GM23338 (cell line): ENCODE measurements at regions not wholly inside any gene's neighbourhood (a gene's known extent, or its start where the extent isn't known, plus 50 kb on each side); places are given as distances from the start of the nearest gene placed in this dataset.

Experiments used
- ATAC-seq: fragments of 200-7000 bp; cut with Tn5 transposase; 3 replicates; pipeline ENCODE4 v1.9.1; 2020
- DNase-seq: peaks from one replicate; pipeline ENCODE4 v3.0.0-alpha.2; 2015; ENCODE audit warnings: low spot score
- H2AFZ ChIP-seq: fragments of 200-600 bp; sonication (generic); 2 replicates; pipeline ENCODE4 v1.8.0; 2016; ENCODE audit warnings: antibody characterized with exemption, mild to moderate bottlenecking, moderate library complexity
- H3F3A ChIP-seq: fragments of 200-600 bp; sonication (generic); replicated peaks from 2 replicates; pipeline ENCODE4 v1.8.0; 2017; ENCODE audit warnings: antibody characterized with exemption, mixed run types, low read depth
- H3K27ac ChIP-seq: fragments of 200-600 bp; sonication (generic); 2 replicates; pipeline ENCODE4 v1.6.1; 2016; ENCODE audit warnings: low read depth
- H3K27me3 ChIP-seq: fragments of 200-600 bp; sonication (generic); 2 replicates; pipeline ENCODE4 v1.8.0; 2016; ENCODE audit warnings: mild to moderate bottlenecking, mixed run types, moderate library complexity; ENCODE audit not compliant: insufficient read depth
- H3K36me3 ChIP-seq: fragments of 200-600 bp; sonication (generic); 2 replicates; pipeline ENCODE4 v1.8.0; 2016; ENCODE audit warnings: mild to moderate bottlenecking; ENCODE audit not compliant: insufficient read depth
- H3K4me1 ChIP-seq: fragments of 200-600 bp; sonication (generic); 2 replicates; pipeline ENCODE4 v1.8.0; 2016; ENCODE audit warnings: mild to moderate bottlenecking, moderate library complexity; ENCODE audit not compliant: insufficient read depth
- H3K4me2 ChIP-seq: fragments of 200-600 bp; sonication (generic); 2 replicates; pipeline ENCODE4 v1.7.1; 2017; ENCODE audit warnings: mixed run types
- H3K4me3 ChIP-seq: fragments of 200-600 bp; sonication (generic); 2 replicates; pipeline ENCODE4 v1.6.1; 2016; ENCODE audit warnings: mixed run types
- H3K79me2 ChIP-seq: fragments of 200-600 bp; sonication (generic); replicated peaks from 2 replicates; pipeline ENCODE4 v1.8.0; 2017; ENCODE audit warnings: mild to moderate bottlenecking; ENCODE audit not compliant: insufficient read depth
- H3K9me2 ChIP-seq: fragments of 200-600 bp; sonication (generic); 2 replicates; pipeline ENCODE4 v1.8.0; 2017; ENCODE audit not compliant: insufficient read depth
- H4K20me1 ChIP-seq: fragments of 200-600 bp; sonication (generic); replicated peaks from 2 replicates; pipeline ENCODE4 v1.8.0; 2017; ENCODE audit warnings: mild to moderate bottlenecking; ENCODE audit not compliant: insufficient read depth
- H3K27ac Mint-ChIP-seq: 2 replicates; pipeline ENCODE4 v1.8.0; 2020; ENCODE audit warnings: inconsistent platforms, mild to moderate bottlenecking, moderate library complexity, mixed read lengths
- H3K27me3 Mint-ChIP-seq: 3 replicates; pipeline ENCODE4 v1.8.0; 2022; ENCODE audit warnings: low read depth, mild to moderate bottlenecking, moderate library complexity, mixed read lengths, inconsistent platforms; ENCODE audit not compliant: insufficient read depth, poor library complexity
- H3K36me3 Mint-ChIP-seq: 3 replicates; pipeline ENCODE4 v1.8.0; 2021; ENCODE audit warnings: low read depth, mild to moderate bottlenecking, inconsistent platforms, moderate library complexity, mixed read lengths
- H3K4me1 Mint-ChIP-seq: 3 replicates; pipeline ENCODE4 v1.8.0; 2020; ENCODE audit warnings: mild to moderate bottlenecking, inconsistent platforms, mixed read lengths
- H3K4me3 Mint-ChIP-seq: 3 replicates; pipeline ENCODE4 v1.8.0; 2021; ENCODE audit warnings: moderate library complexity, mild to moderate bottlenecking, inconsistent platforms, mixed read lengths
- H3K9me3 Mint-ChIP-seq: 3 replicates; pipeline ENCODE4 v1.8.0; 2020; ENCODE audit warnings: moderate library complexity, mild to moderate bottlenecking, inconsistent platforms, mixed read lengths
- CREB1 ChIP-seq: fragments of 250-450 bp; sonication (Bioruptor Pico); IDR thresholded peaks from 2 replicates; pipeline ENCODE4 v1.5.0; 2020; ENCODE audit warnings: low read depth, mild to moderate bottlenecking, moderate library complexity
- EZH2 ChIP-seq: fragments of 200-600 bp; sonication (generic); IDR thresholded peaks from one replicate; pipeline ENCODE4 v1.8.0; 2017; ENCODE audit warnings: antibody characterized with exemption, mild to moderate bottlenecking, low read depth; ENCODE audit not compliant: unreplicated experiment
- EZH2phosphoT487 ChIP-seq: fragments of 200-600 bp; sonication (generic); IDR thresholded peaks from one replicate; pipeline ENCODE4 v1.8.1; 2018; ENCODE audit warnings: antibody characterized with exemption; ENCODE audit not compliant: unreplicated experiment
- JUNB ChIP-seq: IDR thresholded peaks from one replicate; pipeline ENCODE4 v1.6.1; 2016; ENCODE audit warnings: antibody characterized with exemption; ENCODE audit not compliant: unreplicated experiment
- NANOG ChIP-seq: IDR thresholded peaks from 2 replicates; pipeline ENCODE4 v1.6.1; 2016; ENCODE audit warnings: antibody characterized with exemption, borderline replicate concordance
- POLR2AphosphoS5 ChIP-seq: IDR thresholded peaks from 2 replicates; pipeline ENCODE4 v1.6.1; 2016; ENCODE audit warnings: antibody characterized with exemption, low read depth
- STAT1 ChIP-seq: IDR thresholded peaks from one replicate; pipeline ENCODE4 v1.6.1; 2016; ENCODE audit warnings: antibody characterized with exemption; ENCODE audit not compliant: unreplicated experiment
- ZNF114 ChIP-seq: fragments of 250-450 bp; sonication (Bioruptor Pico); IDR thresholded peaks from 2 replicates; pipeline ENCODE4 v1.5.0; 2020; ENCODE audit warnings: mild to moderate bottlenecking, moderate library complexity
- ZNF331 ChIP-seq: fragments of 250-450 bp; sonication (Bioruptor Pico); IDR thresholded peaks from 2 replicates; pipeline ENCODE4 v1.5.0; 2020; ENCODE audit warnings: low read depth, mild to moderate bottlenecking, moderate library complexity
- TF ChIP-seq, protein P1 (sequence below): IDR thresholded peaks from one replicate; pipeline ENCODE4 v1.6.1; 2018; ENCODE audit warnings: antibody characterized with exemption; ENCODE audit not compliant: unreplicated experiment
- TF ChIP-seq, protein P2 (sequence below), 2 experiments: fragments of 200-600 bp in 1 of 2; sonication (generic) in 1 of 2; conservative IDR thresholded peaks; 2 replicates each; pipeline versions ENCODE4 v1.5.1 to v1.6.1; 2016 to 2017; ENCODE audit warnings: antibody characterized with exemption in 2 of 2, low read depth in 2 of 2, mild to moderate bottlenecking in 2 of 2, moderate library complexity in 1 of 2
- TF ChIP-seq, protein P3 (sequence below): fragments of 250-450 bp; sonication (Bioruptor Pico); IDR thresholded peaks from 2 replicates; pipeline ENCODE4 v1.5.0; 2020; ENCODE audit warnings: mild to moderate bottlenecking, moderate library complexity

DNA sequence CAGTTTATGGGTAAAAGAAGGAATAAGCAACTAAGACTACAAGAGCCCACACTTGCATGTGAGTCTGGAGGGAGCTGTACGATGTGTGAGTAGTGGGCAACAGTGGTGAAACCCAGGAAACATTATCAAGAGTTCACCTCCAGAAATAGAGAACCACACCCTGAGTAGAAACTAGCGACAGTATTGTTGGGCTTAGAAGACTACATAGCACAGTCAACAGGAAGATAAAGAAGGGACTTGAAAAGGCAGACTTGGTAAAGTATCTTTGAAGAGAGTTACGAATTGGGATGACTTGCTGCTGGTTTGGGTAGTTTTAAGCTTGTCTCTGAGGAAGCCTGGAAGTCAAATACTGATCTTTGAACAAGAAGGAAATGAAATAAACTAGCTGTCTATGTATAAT, 223.2 kb upstream of the GNAI1 start (continued):
- TF ChIP-seq, protein P1, sequence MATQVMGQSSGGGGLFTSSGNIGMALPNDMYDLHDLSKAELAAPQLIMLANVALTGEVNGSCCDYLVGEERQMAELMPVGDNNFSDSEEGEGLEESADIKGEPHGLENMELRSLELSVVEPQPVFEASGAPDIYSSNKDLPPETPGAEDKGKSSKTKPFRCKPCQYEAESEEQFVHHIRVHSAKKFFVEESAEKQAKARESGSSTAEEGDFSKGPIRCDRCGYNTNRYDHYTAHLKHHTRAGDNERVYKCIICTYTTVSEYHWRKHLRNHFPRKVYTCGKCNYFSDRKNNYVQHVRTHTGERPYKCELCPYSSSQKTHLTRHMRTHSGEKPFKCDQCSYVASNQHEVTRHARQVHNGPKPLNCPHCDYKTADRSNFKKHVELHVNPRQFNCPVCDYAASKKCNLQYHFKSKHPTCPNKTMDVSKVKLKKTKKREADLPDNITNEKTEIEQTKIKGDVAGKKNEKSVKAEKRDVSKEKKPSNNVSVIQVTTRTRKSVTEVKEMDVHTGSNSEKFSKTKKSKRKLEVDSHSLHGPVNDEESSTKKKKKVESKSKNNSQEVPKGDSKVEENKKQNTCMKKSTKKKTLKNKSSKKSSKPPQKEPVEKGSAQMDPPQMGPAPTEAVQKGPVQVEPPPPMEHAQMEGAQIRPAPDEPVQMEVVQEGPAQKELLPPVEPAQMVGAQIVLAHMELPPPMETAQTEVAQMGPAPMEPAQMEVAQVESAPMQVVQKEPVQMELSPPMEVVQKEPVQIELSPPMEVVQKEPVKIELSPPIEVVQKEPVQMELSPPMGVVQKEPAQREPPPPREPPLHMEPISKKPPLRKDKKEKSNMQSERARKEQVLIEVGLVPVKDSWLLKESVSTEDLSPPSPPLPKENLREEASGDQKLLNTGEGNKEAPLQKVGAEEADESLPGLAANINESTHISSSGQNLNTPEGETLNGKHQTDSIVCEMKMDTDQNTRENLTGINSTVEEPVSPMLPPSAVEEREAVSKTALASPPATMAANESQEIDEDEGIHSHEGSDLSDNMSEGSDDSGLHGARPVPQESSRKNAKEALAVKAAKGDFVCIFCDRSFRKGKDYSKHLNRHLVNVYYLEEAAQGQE: no peak
- no peak for TF ChIP-seq CREB1 (CRISPR knock-in tag)

DNA sequence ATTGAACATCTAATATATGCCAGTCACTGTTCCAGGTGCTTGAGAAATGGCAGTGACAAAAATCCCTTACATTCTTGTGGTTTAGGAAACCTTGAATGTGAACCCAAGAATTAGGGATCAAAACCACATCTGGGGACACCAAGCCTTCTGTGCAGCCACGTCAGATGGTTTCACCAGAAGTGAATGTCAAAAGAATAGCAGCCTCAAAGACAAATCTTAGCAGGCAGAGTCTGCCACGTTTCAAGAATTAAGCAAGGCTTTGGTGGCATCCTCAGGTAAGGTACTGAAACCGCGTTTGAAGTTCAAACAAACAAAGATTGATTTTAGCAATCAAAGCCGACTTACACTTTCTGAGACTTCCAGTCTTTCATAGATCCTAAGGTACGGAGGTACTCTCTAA, 225.5 kb upstream of the GNAI1 start:
- ATAC-seq (no peak), DNase-seq (no peak)
- Mint-ChIP-seq H3K9me3 (peaks cover 2% of the 10 kb centered on the region; the same call in 2 of the 3 replicates), H3K4me1 (no peaks in the 10 kb centered on the region), H3K4me3 (no peak overlapping the region), H3K27ac (no peak overlapping the region), H3K27me3 (no peaks in the 10 kb centered on the region), H3K36me3 (peaks cover 2% of the 10 kb centered on the region; the same call in 1 of the 3 replicates)
- H3K4me2 ChIP-seq: no peak overlapping the region
- no peaks in the 10 kb centered on the region for H3K27me3 ChIP-seq
- no peaks in the 10 kb centered on the region for H3K9me2 ChIP-seq
- no peaks in the 10 kb centered on the region for H3K79me2 ChIP-seq
- H2AFZ ChIP-seq: no peak overlapping the region
- H4K20me1 ChIP-seq: no peaks in the 10 kb centered on the region
- H3K4me1 ChIP-seq: no peaks in the 10 kb centered on the region
- H3F3A ChIP-seq: no peaks in the 10 kb centered on the region
- no peak overlapping the region for H3K4me3 ChIP-seq
- no peak overlapping the region for H3K27ac ChIP-seq
- H3K36me3 ChIP-seq: no peaks in the 10 kb centered on the region
- TF ChIP-seq, protein P2, sequence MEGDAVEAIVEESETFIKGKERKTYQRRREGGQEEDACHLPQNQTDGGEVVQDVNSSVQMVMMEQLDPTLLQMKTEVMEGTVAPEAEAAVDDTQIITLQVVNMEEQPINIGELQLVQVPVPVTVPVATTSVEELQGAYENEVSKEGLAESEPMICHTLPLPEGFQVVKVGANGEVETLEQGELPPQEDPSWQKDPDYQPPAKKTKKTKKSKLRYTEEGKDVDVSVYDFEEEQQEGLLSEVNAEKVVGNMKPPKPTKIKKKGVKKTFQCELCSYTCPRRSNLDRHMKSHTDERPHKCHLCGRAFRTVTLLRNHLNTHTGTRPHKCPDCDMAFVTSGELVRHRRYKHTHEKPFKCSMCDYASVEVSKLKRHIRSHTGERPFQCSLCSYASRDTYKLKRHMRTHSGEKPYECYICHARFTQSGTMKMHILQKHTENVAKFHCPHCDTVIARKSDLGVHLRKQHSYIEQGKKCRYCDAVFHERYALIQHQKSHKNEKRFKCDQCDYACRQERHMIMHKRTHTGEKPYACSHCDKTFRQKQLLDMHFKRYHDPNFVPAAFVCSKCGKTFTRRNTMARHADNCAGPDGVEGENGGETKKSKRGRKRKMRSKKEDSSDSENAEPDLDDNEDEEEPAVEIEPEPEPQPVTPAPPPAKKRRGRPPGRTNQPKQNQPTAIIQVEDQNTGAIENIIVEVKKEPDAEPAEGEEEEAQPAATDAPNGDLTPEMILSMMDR (conservative IDR thresholded peaks at IDR 0.05; ENCODE audit: low read depth in 2 of 2): no peak
- TF ChIP-seq JUNB (no peak), EZH2phosphoT487 (no peak), ZNF331 (no peak), NANOG (no peak), POLR2AphosphoS5 (no peak), STAT1 (no peak), EZH2 (no peak), CREB1 (CRISPR knock-in tag) (no peak), ZNF114 (no peak)
- TF ChIP-seq, protein P3, sequence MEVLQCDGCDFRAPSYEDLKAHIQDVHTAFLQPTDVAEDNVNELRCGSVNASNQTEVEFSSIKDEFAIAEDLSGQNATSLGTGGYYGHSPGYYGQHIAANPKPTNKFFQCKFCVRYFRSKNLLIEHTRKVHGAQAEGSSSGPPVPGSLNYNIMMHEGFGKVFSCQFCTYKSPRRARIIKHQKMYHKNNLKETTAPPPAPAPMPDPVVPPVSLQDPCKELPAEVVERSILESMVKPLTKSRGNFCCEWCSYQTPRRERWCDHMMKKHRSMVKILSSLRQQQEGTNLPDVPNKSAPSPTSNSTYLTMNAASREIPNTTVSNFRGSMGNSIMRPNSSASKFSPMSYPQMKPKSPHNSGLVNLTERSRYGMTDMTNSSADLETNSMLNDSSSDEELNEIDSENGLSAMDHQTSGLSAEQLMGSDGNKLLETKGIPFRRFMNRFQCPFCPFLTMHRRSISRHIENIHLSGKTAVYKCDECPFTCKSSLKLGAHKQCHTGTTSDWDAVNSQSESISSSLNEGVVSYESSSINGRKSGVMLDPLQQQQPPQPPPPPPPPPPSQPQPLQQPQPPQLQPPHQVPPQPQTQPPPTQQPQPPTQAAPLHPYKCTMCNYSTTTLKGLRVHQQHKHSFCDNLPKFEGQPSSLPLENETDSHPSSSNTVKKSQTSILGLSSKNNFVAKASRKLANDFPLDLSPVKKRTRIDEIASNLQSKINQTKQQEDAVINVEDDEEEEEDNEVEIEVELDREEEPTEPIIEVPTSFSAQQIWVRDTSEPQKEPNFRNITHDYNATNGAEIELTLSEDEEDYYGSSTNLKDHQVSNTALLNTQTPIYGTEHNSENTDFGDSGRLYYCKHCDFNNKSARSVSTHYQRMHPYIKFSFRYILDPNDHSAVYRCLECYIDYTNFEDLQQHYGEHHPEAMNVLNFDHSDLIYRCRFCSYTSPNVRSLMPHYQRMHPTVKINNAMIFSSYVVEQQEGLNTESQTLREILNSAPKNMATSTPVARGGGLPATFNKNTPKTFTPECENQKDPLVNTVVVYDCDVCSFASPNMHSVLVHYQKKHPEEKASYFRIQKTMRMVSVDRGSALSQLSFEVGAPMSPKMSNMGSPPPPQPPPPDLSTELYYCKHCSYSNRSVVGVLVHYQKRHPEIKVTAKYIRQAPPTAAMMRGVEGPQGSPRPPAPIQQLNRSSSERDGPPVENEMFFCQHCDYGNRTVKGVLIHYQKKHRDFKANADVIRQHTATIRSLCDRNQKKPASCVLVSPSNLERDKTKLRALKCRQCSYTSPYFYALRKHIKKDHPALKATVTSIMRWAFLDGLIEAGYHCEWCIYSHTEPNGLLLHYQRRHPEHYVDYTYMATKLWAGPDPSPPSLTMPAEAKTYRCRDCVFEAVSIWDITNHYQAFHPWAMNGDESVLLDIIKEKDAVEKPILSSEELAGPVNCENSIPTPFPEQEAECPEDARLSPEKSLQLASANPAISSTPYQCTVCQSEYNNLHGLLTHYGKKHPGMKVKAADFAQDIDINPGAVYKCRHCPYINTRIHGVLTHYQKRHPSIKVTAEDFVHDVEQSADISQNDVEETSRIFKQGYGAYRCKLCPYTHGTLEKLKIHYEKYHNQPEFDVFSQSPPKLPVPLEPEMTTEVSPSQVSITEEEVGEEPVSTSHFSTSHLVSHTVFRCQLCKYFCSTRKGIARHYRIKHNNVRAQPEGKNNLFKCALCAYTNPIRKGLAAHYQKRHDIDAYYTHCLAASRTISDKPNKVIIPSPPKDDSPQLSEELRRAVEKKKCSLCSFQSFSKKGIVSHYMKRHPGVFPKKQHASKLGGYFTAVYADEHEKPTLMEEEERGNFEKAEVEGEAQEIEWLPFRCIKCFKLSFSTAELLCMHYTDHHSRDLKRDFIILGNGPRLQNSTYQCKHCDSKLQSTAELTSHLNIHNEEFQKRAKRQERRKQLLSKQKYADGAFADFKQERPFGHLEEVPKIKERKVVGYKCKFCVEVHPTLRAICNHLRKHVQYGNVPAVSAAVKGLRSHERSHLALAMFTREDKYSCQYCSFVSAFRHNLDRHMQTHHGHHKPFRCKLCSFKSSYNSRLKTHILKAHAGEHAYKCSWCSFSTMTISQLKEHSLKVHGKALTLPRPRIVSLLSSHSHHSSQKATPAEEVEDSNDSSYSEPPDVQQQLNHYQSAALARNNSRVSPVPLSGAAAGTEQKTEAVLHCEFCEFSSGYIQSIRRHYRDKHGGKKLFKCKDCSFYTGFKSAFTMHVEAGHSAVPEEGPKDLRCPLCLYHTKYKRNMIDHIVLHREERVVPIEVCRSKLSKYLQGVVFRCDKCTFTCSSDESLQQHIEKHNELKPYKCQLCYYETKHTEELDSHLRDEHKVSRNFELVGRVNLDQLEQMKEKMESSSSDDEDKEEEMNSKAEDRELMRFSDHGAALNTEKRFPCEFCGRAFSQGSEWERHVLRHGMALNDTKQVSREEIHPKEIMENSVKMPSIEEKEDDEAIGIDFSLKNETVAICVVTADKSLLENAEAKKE (CRISPR knock-in tag): no peak
